NB4 (cell line): ENCODE measurements at regions not wholly inside any gene's neighbourhood (a gene's known extent, or its start where the extent isn't known, plus 50 kb on each side); places are given as distances from the start of the nearest gene placed in this dataset.

Source experiments
- DNase-seq: peaks from one replicate; pipeline ENCODE4 v3.0.0; 2010; ENCODE audit warnings: low read depth
- H3K4me3 ChIP-seq: one replicate; pipeline ENCODE4 v1.5.1; 2011; ENCODE audit warnings: mild to moderate bottlenecking, low read depth, low read length, moderate library complexity
- CTCF ChIP-seq: IDR thresholded peaks from one replicate; pipeline ENCODE4 v1.5.1; 2012; ENCODE audit warnings: low read depth, low read length
- MAX ChIP-seq: IDR thresholded peaks from 2 replicates; pipeline ENCODE4 v1.6.1; 2011; ENCODE audit warnings: low read depth, low read length
- MYC ChIP-seq: IDR thresholded peaks from 2 replicates; pipeline ENCODE4 v1.6.1; 2011; ENCODE audit warnings: low read depth, low read length
- POLR2A ChIP-seq: IDR thresholded peaks from 2 replicates; pipeline ENCODE4 v1.6.1; 2011; ENCODE audit warnings: mild to moderate bottlenecking; ENCODE audit not compliant: insufficient read length; ENCODE audit errors: extremely low read depth

GRCh38 chr10:2610946-2611345 is 456.4 kb upstream of the PFKP start:
- TF ChIP-seq CTCF (no peak), MYC (no peak), POLR2A (no peak), MAX (no peak)
- DNase-seq: no peak
- no peak overlapping the region for H3K4me3 ChIP-seq

GRCh38 chr10:2604891-2605290 is 462.5 kb upstream of the PFKP start:
- no peak for TF ChIP-seq MAX
- TF ChIP-seq MYC: no peak
- TF ChIP-seq CTCF: no peak
- TF ChIP-seq POLR2A: no peak
- H3K4me3 ChIP-seq: no peak overlapping the region
- DNase-seq: no peak

GRCh38 chr10:2599571-2599970 is 467.8 kb upstream of the PFKP start:
- DNase-seq: no peak
- TF ChIP-seq POLR2A (no peak), CTCF (no peak), MAX (no peak), MYC (no peak)
- H3K4me3 ChIP-seq: no peak overlapping the region

- TF ChIP-seq CTCF (no peak), MYC (no peak), MAX (no peak), POLR2A (no peak)
- no peak for DNase-seq
These were observed 474.8 kb upstream of the PFKP start for GRCh38 chr10:2592360-2593160.

GRCh38 chr10:2589196-2589595 is 478.2 kb upstream of the PFKP start:
- DNase-seq: no peak
- TF ChIP-seq MYC (no peak), POLR2A (no peak), CTCF (no peak), MAX (no peak)
- H3K4me3 ChIP-seq: no peak overlapping the region

More at GRCh38 chr10:2592360-2593160, 474.8 kb upstream of the PFKP start:
- no peak overlapping the region for H3K4me3 ChIP-seq

- DNase-seq: no peak
- H3K4me3 ChIP-seq: no peak overlapping the region
- no peak for TF ChIP-seq MYC
- no peak for TF ChIP-seq CTCF
- no peak for TF ChIP-seq MAX
- no peak for TF ChIP-seq POLR2A
These were observed 483.0 kb upstream of the PFKP start for GRCh38 chr10:2584385-2584784.
